ENCODE measurements at regions not wholly inside any gene's neighbourhood (a gene's known extent, or its start where the extent isn't known, plus 50 kb on each side); places are given as distances from the start of the nearest gene placed in this dataset.

DNA sequence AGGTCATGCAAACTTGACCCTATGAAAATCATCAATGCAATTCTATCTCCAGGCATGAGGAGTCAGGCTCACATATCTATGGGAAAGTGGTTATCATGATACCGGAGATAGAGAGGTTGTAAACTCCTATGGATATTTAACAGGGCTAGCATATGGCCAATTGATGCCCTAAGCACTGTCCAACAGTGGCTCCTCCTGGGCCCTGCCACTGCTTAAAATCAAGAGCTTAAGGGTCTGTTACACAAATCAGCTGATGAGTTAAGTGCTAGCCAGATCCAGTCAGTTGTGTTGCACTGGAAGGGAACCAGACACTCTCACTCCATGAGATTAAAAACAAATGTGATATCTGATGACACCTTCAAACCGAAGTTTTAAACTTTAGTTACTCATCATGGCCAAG is 337.6 kb downstream of the STIM2 start:
- TF ChIP-seq POLR2AphosphoS5 (IDR thresholded peaks at IDR 0.05; ENCODE audit: borderline replicate concordance, low read depth, low read length) (no peak), EZH2 (IDR thresholded peaks at IDR 0.05) (no peak)
